OCI-LY3 (cell line): ENCODE measurements at regions not wholly inside any gene's neighbourhood (a gene's known extent, or its start where the extent isn't known, plus 50 kb on each side); places are given as distances from the start of the nearest gene placed in this dataset.

Source experiments
- H2AFZ ChIP-seq: fragments of 200-600, 300-600 bp; shearing (Covaris generic); 2 replicates; pipeline ENCODE4 v1.6.0; 2014; ENCODE audit warnings: antibody characterized with exemption, low read depth, low read length
- H3K27ac ChIP-seq: fragments of 200-600, 300-600 bp; sonication (generic); 2 replicates; pipeline ENCODE4 v1.5.1; 2014; ENCODE audit warnings: mild to moderate bottlenecking, low read length, moderate library complexity, mixed read lengths
- H3K27me3 ChIP-seq: fragments of 200-600, 300-600 bp; sonication (generic); 2 replicates; pipeline ENCODE4 v1.6.1; 2014; ENCODE audit warnings: low read depth, low read length, mixed read lengths
- H3K36me3 ChIP-seq: fragments of 200-600, 300-600 bp; sonication (generic); replicated peaks from 2 replicates; pipeline ENCODE3; 2014; ENCODE audit warnings: low read depth, low read length, mixed read lengths
- H3K4me1 ChIP-seq: fragments of 300-600, 200-600 bp; sonication (generic); 2 replicates; pipeline ENCODE4 v1.6.1; 2014; ENCODE audit warnings: low read length, mixed read lengths
- H3K4me2 ChIP-seq: fragments of 200-600, 300-600 bp; sonication (generic); 2 replicates; pipeline ENCODE4 v1.6.1; 2014; ENCODE audit warnings: low read length, mixed read lengths
- H3K4me3 ChIP-seq: fragments of 300-600, 200-600 bp; sonication (generic); 2 replicates; pipeline ENCODE4 v1.5.1; 2014; ENCODE audit warnings: antibody characterized with exemption, mild to moderate bottlenecking, low read length, moderate library complexity
- H3K79me2 ChIP-seq: fragments of 300-600, 200-600 bp; shearing (Covaris generic); 2 replicates; pipeline ENCODE4 v1.6.1; 2014; ENCODE audit warnings: mild to moderate bottlenecking, low read length, mixed read lengths
- H3K9ac ChIP-seq: fragments of 300-600, 200-600 bp; shearing (Covaris generic); 2 replicates; pipeline ENCODE4 v1.6.0; 2014; ENCODE audit warnings: mild to moderate bottlenecking, low read length, moderate library complexity
- H3K9me3 ChIP-seq: fragments of 200-600, 300-600 bp; shearing (Covaris generic); 2 replicates; pipeline ENCODE4 v1.6.1; 2014; ENCODE audit warnings: low read length, mixed read lengths; ENCODE audit not compliant: insufficient read depth
- H4K20me1 ChIP-seq: fragments of 200-600, 300-600 bp; sonication (generic); 2 replicates; pipeline ENCODE4 v1.6.1; 2016; ENCODE audit warnings: low read length, mixed read lengths; ENCODE audit not compliant: insufficient read depth
- EZH2phosphoT487 ChIP-seq: fragments of 200-600 bp; shearing (Covaris generic); IDR thresholded peaks from 2 replicates; pipeline ENCODE4 v1.6.1; 2018; ENCODE audit warnings: antibody characterized with exemption, mixed run types, low read depth
- TF ChIP-seq, protein P1 (sequence below): fragments of 200-600, 300-600 bp; sonication (generic); IDR thresholded peaks from 2 replicates; pipeline ENCODE4 v1.5.1; 2014; ENCODE audit warnings: antibody characterized with exemption, low read length, low read depth

DNA sequence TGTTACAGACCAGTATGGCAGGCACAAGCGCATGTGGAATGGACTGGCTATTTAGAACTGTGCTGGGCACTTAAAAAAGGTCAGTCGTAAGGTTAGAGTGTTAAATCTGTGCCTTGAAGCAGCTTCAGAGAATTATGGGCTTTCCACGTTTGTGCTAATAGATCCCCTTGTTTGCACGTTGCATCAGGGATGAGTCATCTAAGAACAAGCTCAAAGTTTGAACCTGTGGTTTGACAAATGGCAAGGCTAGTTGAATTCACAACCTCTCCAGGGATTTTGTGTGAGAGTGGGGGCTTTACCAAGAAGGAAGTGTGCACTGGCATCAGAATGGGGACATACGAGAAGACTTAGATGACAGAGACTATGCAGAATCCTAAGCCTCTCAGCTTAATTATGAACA, 249.6 kb downstream of the IRX1 start:
- H3K4me1 ChIP-seq = no peaks in the 10 kb centered on the region
- H3K4me3 ChIP-seq = no peak overlapping the region
- no peak overlapping the region for H2AFZ ChIP-seq
- no peaks in the 10 kb centered on the region for H3K27me3 ChIP-seq
- H3K9me3 ChIP-seq = no peaks in the 10 kb centered on the region
- no peak overlapping the region for H3K9ac ChIP-seq
- no peaks in the 10 kb centered on the region for H3K36me3 ChIP-seq
- no peak overlapping the region for H3K27ac ChIP-seq
- H3K79me2 ChIP-seq = no peaks in the 10 kb centered on the region
- TF ChIP-seq, protein P1, sequence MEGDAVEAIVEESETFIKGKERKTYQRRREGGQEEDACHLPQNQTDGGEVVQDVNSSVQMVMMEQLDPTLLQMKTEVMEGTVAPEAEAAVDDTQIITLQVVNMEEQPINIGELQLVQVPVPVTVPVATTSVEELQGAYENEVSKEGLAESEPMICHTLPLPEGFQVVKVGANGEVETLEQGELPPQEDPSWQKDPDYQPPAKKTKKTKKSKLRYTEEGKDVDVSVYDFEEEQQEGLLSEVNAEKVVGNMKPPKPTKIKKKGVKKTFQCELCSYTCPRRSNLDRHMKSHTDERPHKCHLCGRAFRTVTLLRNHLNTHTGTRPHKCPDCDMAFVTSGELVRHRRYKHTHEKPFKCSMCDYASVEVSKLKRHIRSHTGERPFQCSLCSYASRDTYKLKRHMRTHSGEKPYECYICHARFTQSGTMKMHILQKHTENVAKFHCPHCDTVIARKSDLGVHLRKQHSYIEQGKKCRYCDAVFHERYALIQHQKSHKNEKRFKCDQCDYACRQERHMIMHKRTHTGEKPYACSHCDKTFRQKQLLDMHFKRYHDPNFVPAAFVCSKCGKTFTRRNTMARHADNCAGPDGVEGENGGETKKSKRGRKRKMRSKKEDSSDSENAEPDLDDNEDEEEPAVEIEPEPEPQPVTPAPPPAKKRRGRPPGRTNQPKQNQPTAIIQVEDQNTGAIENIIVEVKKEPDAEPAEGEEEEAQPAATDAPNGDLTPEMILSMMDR = no peak
- no peak for TF ChIP-seq EZH2phosphoT487
- no peak overlapping the region for H3K4me2 ChIP-seq
- H4K20me1 ChIP-seq = no peaks in the 10 kb centered on the region

DNA sequence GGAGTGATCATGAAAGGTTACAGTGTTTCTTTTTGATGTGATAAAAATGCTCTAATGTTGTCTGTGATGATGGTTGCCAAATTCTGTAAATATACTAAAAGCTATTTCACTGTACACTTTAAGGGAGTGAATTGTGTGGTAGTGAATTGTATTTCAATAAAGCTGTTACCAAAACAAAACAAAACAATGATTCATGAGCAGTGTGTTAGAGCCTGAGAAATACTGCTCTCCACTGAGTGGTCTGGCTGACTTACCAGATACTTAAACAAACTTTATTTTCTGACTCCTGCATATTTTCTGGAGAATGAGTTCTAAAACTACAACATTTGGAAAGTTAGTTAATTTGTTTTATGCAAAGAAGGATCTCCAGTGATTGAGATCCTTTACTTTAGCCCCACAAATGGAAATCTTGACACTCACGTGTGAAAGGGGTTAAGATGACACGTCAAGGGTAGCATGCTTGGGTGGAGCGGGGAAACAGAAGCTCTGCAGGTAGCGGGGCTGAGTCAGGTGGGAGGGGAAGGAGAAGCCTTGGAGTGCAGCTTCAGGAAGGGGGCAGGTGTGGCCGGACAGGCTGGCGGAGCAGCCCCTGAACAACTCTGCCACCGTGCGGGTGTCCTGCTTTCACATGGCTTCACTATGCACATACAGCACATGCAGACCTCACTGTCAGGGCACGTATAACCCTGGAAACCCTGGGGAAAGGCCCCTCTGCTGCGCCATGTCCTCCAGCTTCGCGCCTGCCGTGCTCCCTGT, 256.7 kb downstream of the IRX1 start:
- no peak overlapping the region for H3K4me2 ChIP-seq
- TF ChIP-seq, protein P1 = no peak
- no peak for TF ChIP-seq EZH2phosphoT487

GRCh38 chr5:3853362-3853761, 257.7 kb downstream of the IRX1 start:
- no peaks in the 10 kb centered on the region for H3K79me2 ChIP-seq
- no peaks in the 10 kb centered on the region for H4K20me1 ChIP-seq
- no peak overlapping the region for H3K4me2 ChIP-seq
- H3K9me3 ChIP-seq = no peaks in the 10 kb centered on the region
- H3K9ac ChIP-seq = no peak overlapping the region
- no peak overlapping the region for H3K27ac ChIP-seq
- no peak overlapping the region for H2AFZ ChIP-seq
- TF ChIP-seq EZH2phosphoT487 = no peak
- TF ChIP-seq, protein P1 = no peak
- no peaks in the 10 kb centered on the region for H3K4me1 ChIP-seq
- H3K4me3 ChIP-seq = no peak overlapping the region
- no peaks in the 10 kb centered on the region for H3K27me3 ChIP-seq
- no peaks in the 10 kb centered on the region for H3K36me3 ChIP-seq

More for the DNA sequence above, 256.7 kb downstream of the IRX1 start:
- no peaks in the 10 kb centered on the region for H3K79me2 ChIP-seq
- no peak overlapping the region for H3K9ac ChIP-seq
- no peak overlapping the region for H3K4me3 ChIP-seq
- no peak overlapping the region for H3K27ac ChIP-seq
- H3K36me3 ChIP-seq = no peaks in the 10 kb centered on the region
- H3K4me1 ChIP-seq = no peaks in the 10 kb centered on the region
- no peak overlapping the region for H2AFZ ChIP-seq
- H3K9me3 ChIP-seq = no peaks in the 10 kb centered on the region
- no peaks in the 10 kb centered on the region for H3K27me3 ChIP-seq
- no peaks in the 10 kb centered on the region for H4K20me1 ChIP-seq

DNA sequence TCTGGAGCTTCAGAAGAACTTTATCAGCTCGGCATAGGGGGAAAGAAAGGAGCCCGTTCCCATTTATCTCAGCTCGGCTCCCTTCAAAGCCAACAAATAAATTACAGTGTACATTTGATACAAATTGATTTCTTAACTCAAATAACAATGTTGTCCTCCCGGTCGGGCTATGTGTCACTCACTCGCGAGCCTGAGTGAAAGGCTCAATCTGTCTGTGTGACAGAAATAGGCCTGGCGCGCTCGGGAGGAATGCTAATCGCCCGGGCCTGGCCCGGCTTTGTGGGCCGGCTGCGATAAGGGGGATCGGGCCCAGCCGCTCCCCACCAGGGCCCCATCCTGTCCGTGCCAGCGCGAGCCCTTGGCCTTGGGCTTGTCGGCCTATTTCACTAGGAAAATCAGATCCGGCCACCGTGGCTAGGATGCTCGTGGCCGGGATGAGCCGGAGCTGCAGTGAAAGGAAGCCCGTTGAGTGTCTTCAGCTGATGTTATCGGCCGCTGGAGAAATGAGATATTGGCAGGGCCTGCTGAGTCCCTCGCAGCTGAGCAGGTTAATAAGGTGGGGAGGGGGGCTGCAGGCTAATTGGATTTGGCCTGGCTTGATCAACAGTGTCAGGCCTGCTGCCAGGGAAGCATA, 258.7 kb downstream of the IRX1 start:
- no peak overlapping the region for H3K4me3 ChIP-seq
- no peak overlapping the region for H2AFZ ChIP-seq

More for the DNA sequence above, 258.7 kb downstream of the IRX1 start:
- Histone ChIP-seq H3K9ac (no peak overlapping the region), H3K4me1 (no peaks in the 10 kb centered on the region), H3K4me2 (no peak overlapping the region), H3K9me3 (no peaks in the 10 kb centered on the region), H3K27ac (no peak overlapping the region), H3K79me2 (no peaks in the 10 kb centered on the region), H3K27me3 (no peaks in the 10 kb centered on the region), H4K20me1 (no peaks in the 10 kb centered on the region), H3K36me3 (no peaks in the 10 kb centered on the region)
- no peak for TF ChIP-seq EZH2phosphoT487
- TF ChIP-seq, protein P1 = no peak
